ENCODE measurements at regions not wholly inside any gene's neighbourhood (a gene's known extent, or its start where the extent isn't known, plus 50 kb on each side); places are given as distances from the start of the nearest gene placed in this dataset.

GRCh38 chr13:21823416-21823815, 152.5 kb downstream of the FGF9 start:
- no peak for DNase-seq

DNA sequence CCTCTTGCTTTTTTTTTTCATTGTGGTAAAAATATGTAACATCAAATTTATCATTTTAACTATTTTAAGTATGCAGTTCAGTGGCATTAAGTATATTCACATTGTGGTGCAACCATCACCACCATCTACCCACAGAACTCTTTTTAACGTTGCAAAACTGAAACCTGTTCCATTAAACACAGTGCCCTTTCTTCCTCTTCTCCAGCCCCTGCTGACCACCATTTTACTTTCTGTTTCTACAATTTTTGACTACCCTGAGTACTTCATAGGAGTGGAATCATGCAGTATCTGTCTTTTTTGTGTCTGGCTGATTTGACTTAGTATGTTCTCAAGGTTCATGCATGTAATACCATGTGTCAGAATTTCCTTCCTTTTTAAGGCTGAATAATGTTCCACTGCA, 153.1 kb downstream of the FGF9 start:
- no peak for DNase-seq

GRCh38 chr13:21825186-21825585, 154.3 kb downstream of the FGF9 start:
- no peak for DNase-seq

- no peak for DNase-seq
Measured at GRCh38 chr13:21825801-21826200, 154.9 kb downstream of the FGF9 start.

DNA sequence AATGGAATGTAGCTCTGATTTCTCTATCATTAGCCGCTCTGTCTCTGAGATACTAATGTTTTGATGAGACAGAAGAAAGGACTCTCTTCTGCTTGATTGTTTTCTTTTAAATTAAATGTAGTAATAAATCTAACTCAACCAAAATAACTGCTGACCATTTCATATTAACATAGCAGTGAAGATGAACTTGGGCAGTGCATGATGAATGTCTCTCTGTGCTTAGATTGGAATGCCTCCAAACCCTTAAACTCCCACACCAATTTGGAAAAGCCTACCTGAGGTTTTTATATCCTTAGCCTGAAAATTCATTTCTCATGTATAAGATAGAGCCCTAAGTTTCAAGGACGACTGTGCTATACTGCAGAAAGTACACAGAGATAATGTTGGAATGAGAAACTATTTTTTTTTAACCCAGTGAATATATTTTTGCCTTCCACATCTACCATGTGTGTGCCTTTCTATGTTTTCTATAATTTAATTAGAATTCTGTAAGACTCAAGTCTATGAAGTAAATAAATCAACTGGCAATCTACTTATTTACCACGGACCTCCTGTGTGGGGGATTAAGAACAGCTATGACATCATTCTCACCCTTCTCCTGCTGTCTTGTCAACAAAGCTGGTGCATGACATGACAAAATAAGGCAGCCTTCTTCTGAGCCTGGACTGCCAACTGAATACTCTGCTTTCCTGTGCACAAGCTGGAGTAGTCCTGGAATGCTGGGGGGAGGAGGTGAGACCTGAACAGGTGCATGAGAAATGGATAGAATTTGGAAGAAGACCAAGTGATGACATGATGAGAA, 155.5 kb downstream of the FGF9 start:
- no peak for DNase-seq

GRCh38 chr13:21831654-21832324, 160.9 kb downstream of the FGF9 start:
- DNase-seq, result no peak

- DNase-seq, result no peak
Measured at GRCh38 chr13:21833921-21834320, 163.0 kb downstream of the FGF9 start.

DNA sequence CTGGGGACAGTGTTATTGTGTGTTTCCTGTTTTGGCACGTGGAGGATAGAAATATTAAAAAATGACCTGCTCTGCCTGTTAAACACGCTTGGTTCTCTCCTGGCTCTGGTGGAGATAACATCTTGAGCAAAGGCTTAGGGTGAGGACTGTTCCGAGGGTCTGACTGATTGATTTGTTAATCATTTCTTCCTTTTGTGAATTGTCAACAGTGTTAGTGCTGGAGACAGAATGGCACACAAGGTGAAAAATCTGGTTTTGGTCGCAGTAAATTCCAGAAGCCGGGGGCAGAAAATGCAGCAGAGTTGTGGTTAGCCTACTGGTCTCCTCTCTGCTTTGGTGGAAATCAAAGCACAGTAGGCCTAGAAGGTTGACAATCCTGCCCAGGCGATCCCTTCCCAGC, 163.6 kb downstream of the FGF9 start:
- DNase-seq, result no peak

GRCh38 chr13:21837288-21837687, 166.4 kb downstream of the FGF9 start:
- DNase-seq, result no peak

DNA sequence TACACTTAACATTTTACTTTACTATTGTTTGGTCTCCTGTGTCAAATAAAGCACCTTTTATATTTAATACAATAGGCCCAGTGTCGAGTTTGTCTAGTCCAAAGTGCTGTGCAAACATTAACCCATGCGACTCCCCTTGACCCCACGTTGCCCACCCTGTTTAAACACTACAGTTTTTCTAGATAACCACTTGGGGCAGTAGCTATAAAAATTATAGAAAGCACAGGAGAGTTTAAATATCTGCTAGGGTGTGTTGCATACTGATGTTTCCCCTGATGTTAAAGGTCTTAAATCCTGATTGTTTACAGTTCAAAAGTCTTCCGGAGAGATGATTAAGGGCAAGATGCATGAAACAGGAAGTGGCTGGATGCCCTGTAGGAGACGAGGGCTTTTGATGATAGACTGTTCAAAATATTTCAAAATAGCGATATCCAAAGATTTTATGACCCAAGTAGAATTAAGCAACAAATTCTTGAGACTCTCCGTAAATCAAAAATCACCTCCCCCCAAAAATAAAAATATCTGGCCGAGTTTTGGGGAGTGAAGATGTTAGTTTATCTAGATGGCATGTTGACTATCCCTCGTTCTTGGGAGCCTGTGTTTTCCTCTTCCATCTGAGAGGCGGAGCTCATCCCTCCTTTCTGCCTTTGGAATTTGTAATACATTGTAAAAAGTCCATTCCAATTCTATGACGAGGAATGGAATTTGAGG, 167.1 kb downstream of the FGF9 start:
- no peak for DNase-seq

DNA sequence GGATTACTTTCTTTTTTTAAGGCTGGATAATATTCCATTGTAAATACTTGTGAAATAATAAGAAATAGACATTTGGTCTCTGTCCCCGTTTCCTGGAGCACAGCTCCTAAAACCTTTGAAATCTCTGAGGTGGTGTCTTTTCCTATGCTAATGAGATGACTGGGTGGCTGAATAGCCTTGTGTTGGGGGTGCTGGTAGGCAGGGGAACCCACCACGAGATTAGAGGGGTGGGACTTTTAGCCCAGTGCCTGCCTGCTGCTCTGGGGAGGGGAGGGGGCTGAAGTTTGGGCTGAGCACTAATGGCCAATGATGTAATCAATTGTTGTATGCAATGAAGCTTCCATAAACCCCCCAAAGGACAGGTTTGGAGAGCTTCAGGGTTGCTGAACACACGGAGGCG, 175.7 kb downstream of the FGF9 start:
- no peak for DNase-seq

GRCh38 chr13:21849323-21849722, 178.4 kb downstream of the FGF9 start:
- no peak for DNase-seq

GRCh38 chr13:21850013-21851006, 179.4 kb downstream of the FGF9 start:
- no peak for DNase-seq

GRCh38 chr13:21852043-21852442, 181.2 kb downstream of the FGF9 start:
- DNase-seq, result no peak

- DNase-seq, result no peak
Measured at GRCh38 chr13:21853779-21854178, 182.9 kb downstream of the FGF9 start.

DNA sequence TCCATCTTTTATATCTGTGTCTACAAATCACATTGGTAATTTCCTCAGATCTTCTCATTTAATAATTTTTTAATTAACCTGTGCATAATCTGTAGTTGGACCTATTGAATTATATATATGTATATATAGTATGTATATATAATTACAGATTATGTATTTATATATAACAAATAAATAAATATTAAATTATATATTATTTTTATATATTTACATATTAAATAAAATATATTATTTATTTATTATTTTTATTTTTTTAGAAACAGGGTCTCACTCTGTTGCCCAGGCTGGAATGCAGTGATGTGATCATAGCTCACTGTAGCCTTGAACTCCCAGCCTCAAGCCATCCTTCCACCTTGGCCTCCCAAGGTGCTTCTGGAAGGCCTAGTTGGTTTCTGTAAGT, 197.9 kb downstream of the FGF9 start:
- no peak for DNase-seq

DNA sequence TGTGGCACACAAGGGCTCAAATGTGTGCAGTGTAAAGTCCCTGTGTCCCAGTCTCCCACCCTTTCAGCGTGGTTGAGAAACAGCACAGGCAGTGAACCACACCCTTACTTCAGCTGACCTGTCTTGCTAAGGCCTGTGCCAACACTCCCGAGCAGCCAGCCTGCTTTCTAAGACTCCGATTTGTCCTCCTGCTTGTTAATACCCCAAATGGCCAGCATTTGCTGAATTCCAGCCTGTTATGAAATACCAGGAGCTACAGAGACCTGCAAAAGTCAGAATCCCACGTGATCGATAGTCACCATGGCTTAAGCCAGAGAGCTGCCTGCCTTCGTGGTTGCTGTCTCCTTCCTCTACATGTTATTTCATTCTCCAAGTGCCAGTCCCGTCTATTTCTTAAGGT, 200.5 kb downstream of the FGF9 start:
- DNase-seq, result no peak

DNA sequence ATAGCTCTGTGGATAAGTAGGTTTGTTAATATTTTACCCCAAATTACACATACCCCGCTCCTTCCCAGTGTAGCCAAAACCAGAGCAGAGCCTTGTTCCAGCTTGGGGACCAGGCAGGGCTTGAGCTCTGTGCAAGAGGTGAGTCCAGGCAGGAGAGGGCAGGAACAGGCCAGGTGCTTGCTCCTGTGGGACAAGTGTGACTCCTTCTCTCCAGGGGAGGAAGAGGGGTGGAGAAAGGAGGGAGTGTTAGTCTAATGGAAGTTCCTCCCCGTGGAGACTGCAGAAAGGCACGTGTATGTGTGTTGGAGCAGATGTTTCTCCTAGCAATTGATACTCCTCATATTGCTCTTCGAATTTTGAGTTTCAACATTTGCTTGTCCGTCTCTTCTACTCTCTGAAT, 201.0 kb downstream of the FGF9 start:
- no peak for DNase-seq

DNA sequence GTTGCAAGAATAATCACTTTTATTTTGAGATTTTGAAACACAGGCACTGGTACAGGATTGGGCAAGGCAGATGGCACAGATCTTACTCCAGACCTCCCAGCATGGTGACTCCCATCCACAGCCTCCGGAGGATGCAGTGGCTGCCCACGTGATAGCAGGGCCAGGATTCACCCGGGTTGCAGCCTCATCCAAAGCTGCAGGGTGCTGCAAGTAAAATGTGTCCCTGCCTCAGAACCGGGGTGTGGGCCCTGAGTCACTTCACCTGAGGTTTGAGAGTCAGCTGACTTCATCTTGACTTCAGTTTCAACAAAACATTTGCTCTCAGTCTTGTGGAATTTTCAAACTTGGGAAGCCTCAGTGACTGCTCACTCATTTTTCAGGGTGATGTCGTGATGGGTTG, 201.9 kb downstream of the FGF9 start:
- no peak for DNase-seq

DNA sequence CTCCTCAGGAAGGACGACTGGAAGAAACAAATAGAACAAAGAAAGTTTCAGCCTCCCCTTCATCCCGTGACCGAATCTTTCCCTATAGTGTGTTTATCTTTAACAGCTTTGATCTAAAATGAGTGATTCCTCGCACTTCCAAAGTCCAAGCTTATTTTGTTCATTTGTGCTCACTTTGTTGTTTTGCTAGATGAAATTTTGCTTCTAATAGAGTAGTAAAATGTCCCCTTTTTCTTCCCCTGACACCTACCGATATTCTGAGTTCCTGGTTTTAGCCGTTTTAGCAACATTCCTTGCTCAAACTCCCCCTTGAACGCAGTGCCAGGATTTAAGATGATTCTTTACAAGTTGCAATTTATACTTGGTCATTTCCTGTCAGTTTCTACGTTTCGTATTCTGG, 204.2 kb downstream of the FGF9 start:
- DNase-seq, result no peak

DNA sequence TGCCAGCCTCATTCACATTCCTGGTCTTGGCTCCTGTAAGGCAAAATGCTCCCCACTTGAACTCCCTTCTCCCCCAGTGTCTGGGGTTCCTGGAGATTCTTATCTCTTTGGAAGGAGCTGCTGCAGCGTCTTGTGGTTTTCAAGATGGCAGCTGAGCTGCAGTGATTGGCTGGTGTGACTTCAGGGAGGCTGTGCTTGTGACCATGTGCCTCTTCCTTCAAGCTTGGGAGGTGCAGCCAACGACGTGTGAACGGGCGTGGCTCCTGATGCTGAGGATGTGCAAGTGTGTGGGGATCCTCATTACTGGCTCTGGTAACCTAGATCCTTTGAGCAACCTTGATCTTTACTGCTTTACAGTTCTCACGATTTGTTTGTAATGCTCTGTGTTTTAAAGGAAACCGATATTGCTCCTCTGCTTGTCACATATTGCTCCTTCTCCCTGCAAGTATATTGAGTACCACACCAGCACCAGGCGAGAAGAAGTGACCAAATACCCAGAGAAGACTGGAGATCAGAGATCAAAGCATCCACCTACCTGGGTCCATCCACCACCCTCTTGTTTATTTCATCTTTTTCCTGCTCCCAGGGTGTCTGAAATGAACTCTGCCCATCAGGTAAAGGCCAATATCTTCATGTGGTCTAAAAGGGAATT, 208.5 kb downstream of the FGF9 start:
- DNase-seq, result no peak

- no peak for DNase-seq
Measured at GRCh38 chr13:21882766-21883165, 211.9 kb downstream of the FGF9 start.
